ENCODE measurements at regions not wholly inside any gene's neighbourhood (a gene's known extent, or its start where the extent isn't known, plus 50 kb on each side); places are given as distances from the start of the nearest gene placed in this dataset.

DNA sequence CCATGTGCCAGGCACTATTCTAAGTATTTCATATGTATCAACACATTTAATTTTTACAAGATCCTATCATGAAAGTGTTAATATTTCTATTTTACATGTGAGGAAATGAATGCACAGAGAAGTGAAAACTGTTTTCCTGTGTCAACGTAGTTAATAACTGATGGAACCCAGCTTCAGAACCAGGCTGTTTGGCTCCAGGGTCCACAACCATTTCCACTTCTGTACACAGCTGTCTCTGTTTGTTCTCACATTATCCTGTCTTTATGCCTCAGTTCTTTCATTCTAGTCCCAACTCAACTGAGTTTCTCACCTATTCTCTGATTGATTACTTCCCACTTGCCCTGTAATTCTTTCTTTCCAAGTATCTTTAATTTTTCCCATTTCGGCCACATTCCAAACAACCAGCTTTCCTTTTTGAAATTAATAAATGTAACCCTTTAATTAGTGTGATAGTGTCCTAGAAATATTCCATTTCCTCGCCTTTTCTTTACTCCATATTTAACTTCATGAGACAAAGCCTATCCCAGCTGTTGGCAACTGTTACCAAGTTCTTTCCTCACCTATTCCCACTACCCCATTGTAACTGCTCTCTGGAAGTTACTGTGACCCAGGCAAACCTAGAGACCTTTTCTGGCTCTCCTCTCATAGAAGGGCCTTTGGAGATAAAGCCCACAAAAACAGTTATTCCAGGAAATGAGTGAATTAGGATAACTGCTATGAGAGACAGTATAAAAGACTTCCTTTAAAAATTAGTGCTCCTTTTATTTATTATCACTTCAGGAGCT lies 218.7 kb downstream of the RASSF9 start (continued):
- no peak for TF ChIP-seq SRF (IDR thresholded peaks at IDR 0.05; ENCODE audit: low read depth, low read length)
- TF ChIP-seq KDM4A (IDR thresholded peaks at IDR 0.05; ENCODE audit: low read depth, low read length, severe bottlenecking) = no peak
- TF ChIP-seq TAF7 (optimal IDR thresholded peaks at IDR 0.05; ENCODE audit: borderline replicate concordance, low read depth, low read length) = no peak
